Iris pigment epithelial cell (primary cell): ENCODE measurements at regions not wholly inside any gene's neighbourhood (a gene's known extent, or its start where the extent isn't known, plus 50 kb on each side); places are given as distances from the start of the nearest gene placed in this dataset.
"Not testable (repeated sequence)": the region's sequence is repeated elsewhere in the genome, so short reads cannot be mapped to it uniquely, and the experiment has no call there.

Experiments used
- DNase-seq: peaks from one replicate; pipeline ENCODE4 v3.0.0-alpha.2; 2011; ENCODE audit warnings: low read depth

- peak; percentile 16 for DNase-seq
These were observed 675.0 kb downstream of the IRS1 start for GRCh38 chr2:226124548-226125011.

- no peak for DNase-seq
These were observed 676.3 kb downstream of the IRS1 start for GRCh38 chr2:226123300-226123699.

- DNase-seq, result peak; percentile 40
These were observed 677.6 kb downstream of the IRS1 start for GRCh38 chr2:226122041-226122440.

- DNase-seq, result peak; percentile 40
These were observed 678.4 kb downstream of the IRS1 start for GRCh38 chr2:226121046-226121738.

- DNase-seq, result peak; percentile 96
These were observed 680.9 kb downstream of the IRS1 start for GRCh38 chr2:226118471-226119429.

- DNase-seq, result peak; percentile 47
These were observed 682.0 kb downstream of the IRS1 start for GRCh38 chr2:226117510-226118065.

- DNase-seq, result no peak
These were observed 683.3 kb downstream of the IRS1 start for GRCh38 chr2:226116346-226116745.

GRCh38 chr2:226115832-226116200 is 683.8 kb downstream of the IRS1 start:
- peak; percentile 39 for DNase-seq

- peak; percentile 99 for DNase-seq
These were observed 684.4 kb downstream of the IRS1 start for GRCh38 chr2:226115102-226115831.

- peak; percentile 46 for DNase-seq
These were observed 685.2 kb downstream of the IRS1 start for GRCh38 chr2:226114436-226114835.

GRCh38 chr2:226098861-226099745 is 699.6 kb downstream of the NYAP2 start:
- no peak for DNase-seq

- no peak for DNase-seq
These were observed 695.5 kb downstream of the NYAP2 start for GRCh38 chr2:226095058-226095457.

GRCh38 chr2:226093364-226093763 is 693.9 kb downstream of the NYAP2 start:
- no peak for DNase-seq

- DNase-seq, result no peak
These were observed 688.8 kb downstream of the NYAP2 start for GRCh38 chr2:226088366-226088674.

GRCh38 chr2:226087505-226088365 is 688.2 kb downstream of the NYAP2 start:
- DNase-seq, result no peak

- no peak for DNase-seq
These were observed 687.5 kb downstream of the NYAP2 start for GRCh38 chr2:226087051-226087450.

- DNase-seq, result no peak
These were observed 686.7 kb downstream of the NYAP2 start for GRCh38 chr2:226086190-226086589.

GRCh38 chr2:226085425-226085824 is 685.9 kb downstream of the NYAP2 start:
- DNase-seq, result not testable (repeated sequence)

- peak; percentile 56 for DNase-seq
These were observed 680.8 kb downstream of the NYAP2 start for GRCh38 chr2:226080334-226080733.

GRCh38 chr2:226079671-226080181 is 680.2 kb downstream of the NYAP2 start:
- peak; percentile 91 for DNase-seq
